ENCODE measurements at regions not wholly inside any gene's neighbourhood (a gene's known extent, or its start where the extent isn't known, plus 50 kb on each side); places are given as distances from the start of the nearest gene placed in this dataset.

GRCh38 chr4:8773124-8773931, 98.3 kb downstream of the HMX1 start:
- DNase-seq, result no peak

GRCh38 chr4:8772499-8773123, 99.0 kb downstream of the HMX1 start:
- DNase-seq, result no peak

DNA sequence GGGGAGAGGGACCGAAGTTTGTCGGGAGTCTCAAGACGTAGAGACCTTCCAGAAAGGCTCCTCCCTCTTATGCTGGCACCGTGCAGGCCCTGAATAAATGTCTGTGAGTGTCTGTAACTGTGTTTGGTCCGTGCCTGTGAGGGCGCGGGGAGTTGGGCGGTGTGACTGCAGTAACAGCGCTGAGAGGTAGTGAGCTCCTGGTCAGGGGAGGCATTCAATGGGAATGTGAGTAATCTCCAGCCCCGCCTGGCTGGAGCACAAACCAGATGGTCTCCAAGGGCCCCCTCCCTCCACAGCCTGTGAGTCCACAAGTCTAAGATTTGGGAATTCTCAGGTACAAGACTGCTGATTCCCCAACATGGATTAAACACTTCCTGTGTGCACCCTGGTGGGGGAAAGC, 100.0 kb downstream of the HMX1 start:
- DNase-seq, result no peak

- no peak for DNase-seq
Observed at GRCh38 chr4:8771258-8771590, 100.4 kb downstream of the HMX1 start.

GRCh38 chr4:8770518-8771257, 101.0 kb downstream of the HMX1 start:
- DNase-seq, result no peak

DNA sequence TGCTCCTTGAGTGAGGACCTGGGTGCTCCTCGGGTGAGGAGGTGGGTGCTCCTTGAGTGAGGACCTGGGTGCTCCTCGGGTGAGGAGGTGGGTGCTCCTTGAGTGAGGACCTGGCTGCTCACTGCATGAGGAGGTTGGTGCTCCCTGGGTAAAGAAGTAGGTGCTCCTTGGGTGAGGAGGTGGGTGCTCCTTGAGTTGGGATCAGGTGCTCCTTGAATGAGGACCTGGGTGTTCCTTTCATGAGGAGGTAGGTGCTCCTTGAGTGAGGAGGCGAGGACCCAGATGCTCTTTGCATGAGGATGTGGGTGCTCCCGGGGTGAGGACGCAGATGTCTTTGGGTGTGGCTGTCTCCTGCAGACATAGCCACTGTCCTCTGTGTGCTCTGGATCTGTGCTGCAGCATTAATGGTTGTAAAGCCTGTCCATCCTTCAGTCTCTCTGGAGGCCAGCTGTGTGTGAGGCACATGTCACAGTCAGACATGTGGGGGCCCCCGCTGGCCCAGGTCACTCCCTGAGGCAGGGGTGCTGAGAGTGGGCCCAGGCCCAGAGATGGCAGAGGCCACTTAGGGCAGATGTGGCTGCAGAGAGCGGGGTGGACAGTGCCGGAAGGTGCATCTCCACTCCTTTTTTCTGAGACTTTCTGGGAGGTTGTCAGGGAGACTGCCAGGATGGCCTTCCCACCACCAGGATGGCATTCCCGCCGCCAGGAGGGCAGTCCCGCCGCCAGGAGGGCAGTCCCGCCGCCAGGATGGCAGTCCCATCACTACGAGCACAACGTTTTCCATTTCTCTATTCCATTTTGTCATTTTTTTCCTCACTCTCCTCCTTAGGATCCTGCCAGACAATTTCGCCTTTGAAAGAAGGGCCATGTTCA, 101.8 kb downstream of the HMX1 start:
- DNase-seq, result peak; percentile 13

DNA sequence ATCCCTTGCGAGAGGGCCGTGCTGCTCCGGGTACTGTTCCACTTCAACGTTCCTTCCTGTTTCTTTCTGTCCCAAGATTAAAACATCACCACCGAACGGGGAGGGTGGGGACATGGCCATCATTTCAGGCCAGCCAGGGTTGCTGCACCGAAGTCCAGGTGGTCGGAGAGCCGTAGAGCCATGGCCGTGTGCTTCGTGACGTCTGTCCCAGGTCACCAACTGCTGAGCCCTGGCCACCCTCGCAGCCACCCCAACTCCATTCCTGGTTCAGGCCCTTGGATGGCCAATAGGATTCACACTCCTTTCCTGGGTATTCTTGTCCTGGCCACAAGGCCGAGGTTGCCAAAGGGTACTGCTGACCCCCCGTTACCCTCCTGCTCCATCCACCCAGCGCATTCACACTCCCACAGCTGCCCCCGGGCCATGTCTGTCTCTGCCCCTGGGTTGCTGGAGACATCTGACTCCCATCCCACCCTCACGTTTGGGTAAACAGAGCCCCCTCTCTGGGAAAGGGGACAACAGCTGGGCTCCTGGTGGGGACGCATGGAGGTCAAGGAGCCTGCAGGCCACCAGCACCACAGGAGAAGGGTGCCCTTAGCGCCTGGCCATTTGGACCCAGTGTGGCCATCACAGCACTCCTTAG, 103.2 kb downstream of the HMX1 start:
- no peak for DNase-seq

DNA sequence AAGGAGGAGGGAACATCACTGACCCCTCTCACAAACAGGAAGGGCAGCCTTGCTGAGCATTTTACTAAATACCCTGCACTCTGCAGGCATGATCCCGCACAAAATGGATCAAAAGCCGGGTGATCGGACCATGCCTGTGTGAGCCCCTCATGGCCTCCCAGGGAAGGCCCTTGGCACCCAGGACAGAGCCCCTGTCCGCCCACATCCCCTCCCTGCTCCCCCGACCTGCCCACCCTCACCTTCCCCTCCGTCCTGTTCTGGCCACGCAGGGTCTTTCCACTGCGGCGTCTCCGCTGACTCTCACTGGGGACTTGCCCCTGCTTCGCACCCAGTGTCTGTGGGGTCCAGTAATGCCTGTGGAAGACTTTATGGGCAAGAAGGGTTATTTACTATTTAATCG, 105.0 kb downstream of the HMX1 start:
- DNase-seq, result no peak

DNA sequence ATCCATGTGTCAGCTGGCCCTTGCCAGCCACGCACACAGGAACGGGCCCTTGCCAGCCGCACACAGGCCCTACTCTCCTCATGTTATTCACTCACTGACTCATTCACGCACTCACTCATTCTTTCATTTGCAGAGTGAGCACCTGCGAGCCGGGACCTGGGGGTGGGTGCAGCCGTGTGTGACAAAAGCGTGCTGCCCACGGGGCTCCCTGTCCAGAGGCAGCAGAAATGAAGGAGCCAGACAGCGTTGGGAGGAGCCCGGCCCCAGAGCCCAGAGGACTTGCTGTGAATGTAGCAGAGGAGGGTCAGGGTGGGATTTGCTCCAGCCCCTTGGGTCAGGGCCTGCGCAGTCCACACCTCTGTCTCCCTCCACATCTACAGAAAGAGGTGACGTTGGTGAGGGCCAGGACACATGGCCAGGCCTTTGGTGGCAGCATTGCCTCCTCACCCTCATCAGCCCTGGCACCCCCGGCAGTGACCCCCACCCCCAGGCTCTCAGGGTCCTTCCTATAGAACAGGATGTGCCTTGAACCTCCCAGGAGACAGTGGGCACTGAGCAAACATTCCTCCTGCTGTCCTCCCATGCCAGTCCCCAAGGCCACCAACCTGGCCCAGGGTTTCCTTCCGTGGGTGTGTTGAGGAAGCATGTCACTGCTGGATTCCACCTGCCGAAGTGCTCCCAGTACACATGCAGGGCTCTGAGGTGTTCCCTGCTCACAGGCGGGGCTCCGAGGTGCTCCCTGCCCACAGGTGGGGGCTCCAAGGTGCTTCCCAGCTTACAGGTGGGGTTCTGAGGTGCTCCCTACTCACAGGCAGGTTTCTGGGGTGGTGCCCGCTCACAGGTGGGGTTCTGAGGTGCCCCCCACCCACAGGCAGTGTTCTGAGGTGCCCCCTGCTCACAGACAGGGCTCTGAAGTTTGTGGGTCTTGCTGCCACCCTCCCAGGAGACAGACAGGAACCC, 105.7 kb downstream of the HMX1 start:
- DNase-seq, result no peak

DNA sequence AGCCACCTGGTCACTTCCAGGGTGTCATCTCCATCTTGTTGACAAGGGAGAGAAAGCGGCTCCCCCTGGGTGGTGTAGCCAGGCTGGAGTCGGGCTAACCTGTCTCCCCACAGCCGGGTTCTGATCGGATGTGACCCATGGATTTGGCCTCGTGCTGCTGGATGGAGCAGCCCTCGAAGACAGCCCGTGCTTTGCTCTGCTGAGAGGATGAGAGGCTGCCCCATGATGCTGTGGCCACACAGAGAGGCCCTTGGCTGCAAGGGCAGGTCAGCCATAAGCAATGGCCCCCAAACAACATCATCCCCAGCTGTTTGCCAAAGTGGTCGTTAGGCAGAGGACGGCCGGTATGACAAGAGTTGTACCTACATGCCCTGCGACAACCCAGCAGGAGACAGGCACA, 106.6 kb downstream of the HMX1 start:
- no peak for DNase-seq

DNA sequence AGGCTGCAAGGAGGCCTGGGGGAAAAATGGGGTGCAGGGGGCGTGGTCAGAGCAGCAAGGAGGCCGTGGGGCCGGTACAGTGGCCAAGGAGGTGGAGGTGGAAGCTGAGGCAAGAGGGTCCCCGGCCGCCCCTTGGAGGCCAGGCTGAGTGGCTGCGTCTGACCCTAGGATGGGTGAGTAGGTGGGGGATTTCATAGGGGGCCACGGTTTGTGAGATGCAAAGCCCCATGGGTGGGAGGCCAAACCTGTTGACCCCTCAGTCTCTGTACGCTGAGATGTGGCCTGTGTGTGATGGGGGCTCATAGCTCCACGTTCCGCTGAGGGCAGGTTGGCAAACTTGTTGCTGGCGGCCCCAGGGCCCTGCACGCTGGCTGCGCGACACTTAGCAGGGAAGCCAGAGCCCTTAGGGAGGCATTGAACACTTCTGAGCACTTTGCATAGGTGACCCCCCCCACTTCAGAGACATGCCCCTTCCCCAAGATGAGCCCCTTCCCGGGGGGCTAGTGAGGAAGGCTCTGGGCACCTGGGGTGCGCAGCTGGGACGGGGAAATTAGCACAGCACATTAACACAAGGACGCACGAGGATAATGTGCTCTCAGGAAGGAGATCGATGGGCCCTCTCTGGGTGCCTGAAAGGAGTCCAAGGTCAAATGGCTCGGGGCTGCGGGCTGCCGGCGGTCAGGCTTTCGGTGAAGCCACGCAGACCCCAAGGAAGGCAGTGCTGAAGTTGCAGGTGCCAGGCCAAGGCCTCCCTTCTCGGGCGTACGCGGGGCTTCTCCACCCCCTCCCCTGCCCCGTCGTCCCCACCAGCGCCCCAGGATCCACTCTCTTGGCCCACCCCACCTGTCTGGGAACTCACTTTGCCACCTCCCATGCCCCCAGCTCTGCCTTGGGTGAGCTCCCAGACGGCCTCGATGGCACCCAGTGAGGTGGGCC, 107.4 kb downstream of the HMX1 start:
- no peak for DNase-seq

DNA sequence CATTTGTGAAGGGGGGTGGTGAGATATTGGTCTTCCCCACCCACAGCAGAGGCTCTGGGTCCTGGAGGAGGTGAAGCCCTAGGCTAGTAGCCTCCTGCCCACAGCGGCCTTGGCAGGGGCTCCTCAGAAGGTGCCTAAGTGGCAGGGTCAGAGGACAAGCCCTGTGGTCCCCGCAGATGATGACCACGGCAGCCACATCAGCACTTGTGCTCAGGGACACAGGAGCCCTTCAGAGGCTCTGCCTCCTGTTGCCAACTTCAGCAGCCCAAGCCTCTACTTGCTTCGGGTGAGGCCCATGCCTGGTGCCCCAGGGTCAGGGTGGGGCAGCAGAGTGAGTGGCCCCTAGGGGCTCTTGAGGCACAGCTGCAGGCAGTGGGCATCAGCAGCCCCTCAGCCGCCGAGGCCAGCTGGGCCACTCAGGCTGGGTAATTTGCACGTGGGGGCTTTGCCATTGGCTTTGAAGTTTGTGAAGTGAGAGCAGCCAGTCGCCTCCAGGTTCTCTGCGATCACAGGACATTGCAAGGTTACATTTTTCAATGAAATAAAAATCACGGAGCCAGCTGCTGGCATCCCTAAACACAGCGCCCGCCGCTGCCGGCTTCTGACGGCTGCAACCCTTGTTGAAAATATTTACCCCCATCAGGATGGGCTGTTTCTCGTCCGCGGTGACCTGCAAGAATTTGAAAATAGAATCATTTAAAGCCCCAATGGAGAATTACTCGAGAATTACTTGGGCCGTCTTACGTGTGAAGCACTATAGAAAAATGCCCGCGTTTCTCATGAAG, 108.5 kb downstream of the HMX1 start:
- no peak for DNase-seq

GRCh38 chr4:8762356-8762755, 109.3 kb downstream of the HMX1 start:
- DNase-seq, result no peak

GRCh38 chr4:8761824-8762205, 109.8 kb downstream of the HMX1 start:
- no peak for DNase-seq

DNA sequence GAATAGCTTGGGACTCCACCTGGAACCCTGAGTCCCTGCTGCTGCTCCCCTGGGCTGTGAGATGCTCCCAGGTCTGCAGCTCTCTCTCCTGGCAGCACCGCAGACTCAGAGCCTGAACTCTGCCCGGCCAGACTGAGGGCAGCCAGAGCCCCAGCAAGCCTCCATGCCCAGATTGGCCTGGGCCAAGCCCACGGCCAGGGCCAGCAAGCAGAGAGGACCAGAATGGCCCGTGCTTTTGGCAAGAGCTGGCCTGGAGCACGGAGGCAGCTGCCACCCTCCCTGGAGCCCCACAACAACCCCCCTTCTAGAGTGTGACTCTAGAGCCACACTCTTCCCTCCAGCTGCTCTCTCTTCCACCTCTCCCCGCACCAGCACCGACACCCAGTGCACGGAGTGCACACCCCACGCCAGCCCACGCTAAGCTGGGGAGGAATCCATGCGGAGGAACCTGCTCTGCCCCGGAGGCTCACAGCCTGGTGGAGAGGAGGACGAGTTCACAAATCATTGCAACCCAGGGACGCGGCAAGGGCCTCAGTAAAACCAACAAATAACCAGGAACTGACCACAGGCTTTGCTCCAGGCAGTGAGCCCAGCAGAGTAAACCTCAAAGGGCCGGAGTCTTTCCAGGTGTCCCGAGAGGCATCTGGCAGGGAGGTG, 110.3 kb downstream of the HMX1 start:
- no peak for DNase-seq

GRCh38 chr4:8760561-8760960, 111.1 kb downstream of the HMX1 start:
- no peak for DNase-seq

DNA sequence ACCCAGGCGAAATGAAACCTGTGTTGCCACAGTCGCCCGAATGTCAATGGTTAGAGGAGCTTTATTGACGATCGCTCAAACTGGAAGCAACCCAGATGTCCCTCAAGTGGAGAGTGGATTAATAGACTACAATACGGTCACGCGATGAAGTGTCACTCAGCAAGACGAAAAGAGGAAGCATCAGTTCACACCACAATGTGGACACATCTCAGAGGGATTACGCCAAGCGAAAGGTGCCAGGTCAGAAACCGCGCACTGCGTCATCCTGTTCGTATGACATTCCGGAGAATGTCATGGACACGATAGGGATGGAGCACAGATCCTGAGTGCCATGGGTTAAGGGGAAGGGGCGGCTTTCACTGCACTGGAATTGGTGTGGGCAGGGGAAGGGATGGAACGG, 111.7 kb downstream of the HMX1 start:
- no peak for DNase-seq

DNA sequence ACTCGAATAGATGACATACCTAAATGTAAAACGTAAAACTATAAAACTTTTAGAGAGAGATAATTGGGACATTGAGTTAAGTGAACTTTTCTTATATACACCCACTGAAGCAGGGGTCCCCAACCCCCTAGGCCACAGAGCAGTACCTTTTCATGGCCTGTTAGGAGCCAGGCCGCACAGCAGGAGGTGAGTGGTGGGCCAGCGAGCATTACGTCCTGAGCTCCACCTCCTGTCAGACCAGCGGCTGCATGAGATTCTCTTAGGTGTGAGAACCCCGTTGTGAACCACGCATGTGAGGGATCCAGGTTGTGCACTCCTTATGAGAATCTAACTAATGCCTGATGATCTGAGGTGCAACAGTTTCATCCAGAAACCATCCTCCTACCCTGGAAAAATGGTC, 114.8 kb downstream of the HMX1 start:
- no peak for DNase-seq

Data from hematopoietic multipotent progenitor cell treated with erythropoietin and hydrocortisone succinate and interleukin-3 and kit ligand, for 4 days (in vitro differentiated cells).